HG03460 (cell line): ENCODE measurements at regions not wholly inside any gene's neighbourhood (a gene's known extent, or its start where the extent isn't known, plus 50 kb on each side); places are given as distances from the start of the nearest gene placed in this dataset.

Source experiments
- ATAC-seq: cut with Tn5 transposase; IDR thresholded peaks from one replicate; pipeline ENCODE4 v1.9.1; 2021; ENCODE audit not compliant: unreplicated experiment

- no peak for ATAC-seq
Measured at GRCh38 chrX:69279234-69279633, 114.0 kb upstream of the PJA1 start.

- ATAC-seq, result no peak
Measured at GRCh38 chrX:69278031-69278687, 112.9 kb upstream of the PJA1 start.

- no peak for ATAC-seq
Measured at GRCh38 chrX:69277369-69277990, 112.2 kb upstream of the PJA1 start.

DNA sequence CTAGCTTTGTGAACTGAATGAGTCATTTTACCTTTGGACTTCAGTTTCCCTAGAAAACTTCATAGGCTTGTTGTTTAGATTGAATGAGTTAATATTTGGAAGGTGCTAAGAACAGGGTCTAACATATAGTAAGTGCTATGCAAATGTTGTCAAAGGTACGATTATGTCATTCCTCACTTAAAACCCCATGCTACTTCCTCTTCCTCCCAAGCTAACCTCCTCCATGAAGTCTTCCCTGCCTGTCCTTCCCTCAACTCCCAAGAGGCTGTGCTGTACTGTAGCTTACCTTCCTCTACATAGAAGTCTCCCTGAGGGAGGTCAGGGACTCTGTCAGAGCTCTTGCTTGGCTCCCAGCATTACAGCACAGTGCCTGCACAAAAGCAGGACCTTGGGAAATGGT lies 103.4 kb upstream of the PJA1 start:
- ATAC-seq, result no peak

- ATAC-seq, result no peak
Measured at GRCh38 chrX:69264158-69264581, 98.9 kb upstream of the PJA1 start.

- ATAC-seq, result no peak
Measured at GRCh38 chrX:69263251-69263820, 98.1 kb upstream of the PJA1 start.

GRCh38 chrX:69262036-69262936 lies 97.0 kb upstream of the PJA1 start:
- ATAC-seq, result no peak

DNA sequence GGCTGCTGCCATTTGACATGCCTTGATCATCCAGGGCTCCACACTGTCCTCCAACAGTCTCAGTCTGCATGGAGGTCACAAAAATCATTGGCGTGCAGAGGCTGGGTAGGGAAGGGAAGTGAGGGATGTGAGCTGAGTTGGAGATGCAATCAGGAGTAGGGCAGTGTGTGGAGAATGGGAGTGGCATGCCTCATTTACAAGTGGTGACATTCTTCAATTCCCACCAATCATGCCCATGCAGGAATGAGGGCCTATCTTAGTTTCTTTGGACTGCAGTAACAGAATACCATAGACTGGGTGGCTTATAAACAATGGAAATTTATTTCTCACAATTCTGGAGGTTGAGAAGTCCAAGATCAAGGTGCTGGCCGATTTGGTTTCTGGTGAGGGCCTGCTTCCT lies 94.9 kb upstream of the PJA1 start:
- no peak for ATAC-seq

GRCh38 chrX:69258893-69259292 lies 93.6 kb upstream of the PJA1 start:
- ATAC-seq, result no peak

GRCh38 chrX:69257499-69258127 lies 92.4 kb upstream of the PJA1 start:
- ATAC-seq, result no peak

GRCh38 chrX:69256291-69256565 lies 91.0 kb upstream of the PJA1 start:
- ATAC-seq, result no peak

DNA sequence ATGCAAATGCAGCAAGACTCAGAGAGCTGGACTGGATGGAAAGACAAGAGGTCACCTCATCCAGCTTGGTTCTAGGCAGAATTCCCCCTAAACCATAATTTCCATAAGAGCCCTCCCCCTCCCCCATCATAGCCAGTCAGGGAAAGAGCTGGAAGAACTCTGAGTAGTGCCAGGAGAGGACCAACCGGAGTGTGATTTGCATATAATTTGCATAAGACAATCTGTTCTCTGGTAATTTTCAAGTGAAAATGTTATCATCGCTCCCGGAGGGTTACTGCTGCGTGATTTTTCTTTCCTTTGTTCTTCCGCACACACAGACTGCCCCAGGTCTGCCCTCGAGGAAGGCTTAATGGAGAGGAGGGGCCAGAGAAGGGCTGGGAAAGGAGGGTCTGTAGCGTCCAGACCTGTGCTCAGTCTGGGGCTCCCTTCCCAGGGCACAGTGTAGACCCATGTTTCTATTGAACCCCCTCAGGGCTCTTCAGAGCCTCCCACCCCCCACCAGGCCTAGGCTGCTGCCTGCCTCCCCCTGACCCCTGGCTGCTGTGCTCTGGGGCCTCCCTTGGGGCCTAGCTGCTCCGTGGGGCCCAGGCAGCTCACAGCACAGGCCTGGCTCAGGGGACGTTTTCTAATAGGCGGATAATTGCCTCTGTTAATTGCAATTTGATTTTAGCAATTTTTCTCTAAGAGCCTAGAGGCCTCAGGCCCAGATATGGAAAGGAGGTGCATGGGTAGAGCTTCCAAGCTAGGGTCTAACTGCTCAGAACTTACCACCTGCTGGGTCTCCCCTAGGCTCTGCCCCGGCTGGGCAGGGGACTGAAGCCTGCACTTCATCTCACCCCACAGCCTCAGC lies 90.4 kb upstream of the PJA1 start:
- no peak for ATAC-seq

DNA sequence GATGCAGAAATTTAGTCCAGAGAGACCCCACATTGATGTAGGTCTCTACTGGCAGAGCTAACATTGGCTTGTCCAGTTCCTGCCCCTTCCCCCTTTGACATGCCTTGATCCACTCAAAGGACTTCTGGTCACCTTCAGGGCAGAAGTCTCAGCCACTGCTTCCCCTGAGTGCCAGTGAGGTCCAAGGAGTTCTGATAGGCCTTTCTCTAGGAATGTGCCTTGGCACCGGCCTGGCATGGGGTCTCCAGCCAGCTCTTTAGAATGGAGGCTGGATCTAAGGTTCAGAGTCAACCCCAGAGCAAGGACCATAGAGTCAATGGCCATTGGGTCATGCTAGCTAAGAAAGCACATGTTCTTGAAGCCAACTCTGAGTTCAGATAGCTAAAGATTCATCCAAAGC lies 88.6 kb upstream of the PJA1 start:
- no peak for ATAC-seq

DNA sequence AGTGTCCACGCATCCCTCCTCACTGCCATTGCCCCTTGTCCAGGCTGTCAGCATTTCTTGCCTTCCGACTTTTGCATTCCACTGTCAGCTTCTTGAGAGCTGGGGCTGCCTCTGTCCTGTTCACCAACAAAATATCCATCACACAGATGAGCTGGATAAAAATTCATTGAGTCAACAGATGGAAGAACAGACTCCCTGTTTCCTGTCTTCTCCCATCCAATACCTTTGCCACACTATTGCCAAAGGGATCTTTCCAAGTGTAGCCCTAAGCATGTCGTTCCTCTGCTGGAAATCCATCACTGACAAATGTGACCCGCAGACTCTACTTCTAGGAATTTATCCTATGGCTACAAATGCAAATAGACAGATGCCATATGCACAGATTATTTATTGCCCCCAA lies 78.0 kb upstream of the PJA1 start:
- no peak for ATAC-seq

DNA sequence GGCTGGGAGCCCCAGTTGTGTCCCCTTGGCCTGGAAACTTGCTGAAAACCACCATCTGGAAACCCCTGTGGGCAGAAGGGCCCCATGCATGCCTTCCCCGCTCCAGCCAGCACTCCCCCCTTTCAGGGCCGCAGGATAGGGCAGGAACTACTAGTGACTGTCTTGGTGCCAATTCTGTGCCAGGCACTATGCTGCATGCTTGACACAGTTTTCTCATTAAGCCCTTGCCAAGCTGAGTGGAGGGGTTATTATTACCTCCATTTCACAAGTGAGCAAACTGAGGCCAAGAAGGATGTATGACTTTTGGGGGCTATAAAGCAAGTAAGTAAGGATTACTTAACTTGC lies 73.6 kb upstream of the PJA1 start:
- ATAC-seq, result no peak

- ATAC-seq, result no peak
Measured at GRCh38 chrX:69238114-69238886, 73.0 kb upstream of the PJA1 start.

- no peak for ATAC-seq
Measured at GRCh38 chrX:69237236-69237635, 72.0 kb upstream of the PJA1 start.

DNA sequence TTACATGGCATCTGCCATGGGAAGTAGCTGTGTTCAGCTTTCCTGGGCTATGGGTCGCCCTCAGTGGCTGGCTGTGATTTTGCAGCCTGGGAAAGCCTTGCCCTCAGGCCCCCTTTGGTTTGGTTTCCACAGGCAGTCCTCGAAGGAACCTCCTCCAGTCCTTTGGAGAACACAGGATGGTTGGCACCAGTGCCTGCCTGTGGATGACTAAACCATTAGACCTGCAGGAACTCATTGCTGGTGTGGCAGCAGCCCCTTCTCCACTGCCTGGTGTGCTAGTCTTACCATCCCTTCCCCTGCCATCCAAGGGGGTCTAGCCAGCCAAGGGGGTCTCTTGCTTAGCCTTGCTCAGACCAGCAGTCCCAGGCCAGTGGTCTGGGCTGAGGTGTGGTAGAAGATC lies 71.4 kb upstream of the PJA1 start:
- ATAC-seq, result no peak

DNA sequence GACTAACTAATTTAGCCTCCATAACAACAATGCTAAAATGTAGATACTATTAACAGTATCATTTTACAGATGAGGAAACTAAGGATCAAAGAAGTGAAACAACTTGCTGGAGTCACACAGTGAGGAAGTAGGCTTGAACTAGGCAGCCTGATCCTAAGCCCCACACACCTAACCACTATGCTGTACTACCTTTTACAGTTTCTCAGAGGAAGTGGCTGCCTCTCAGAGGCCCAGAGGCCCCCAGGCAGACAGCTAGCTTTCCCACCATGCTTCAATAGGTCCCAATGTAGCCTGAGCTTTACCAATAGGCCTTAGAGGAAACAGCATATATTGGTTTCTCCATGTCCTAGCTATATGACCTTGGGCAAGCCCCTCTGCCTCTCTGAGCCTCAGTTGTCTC lies 69.4 kb upstream of the PJA1 start:
- no peak for ATAC-seq

DNA sequence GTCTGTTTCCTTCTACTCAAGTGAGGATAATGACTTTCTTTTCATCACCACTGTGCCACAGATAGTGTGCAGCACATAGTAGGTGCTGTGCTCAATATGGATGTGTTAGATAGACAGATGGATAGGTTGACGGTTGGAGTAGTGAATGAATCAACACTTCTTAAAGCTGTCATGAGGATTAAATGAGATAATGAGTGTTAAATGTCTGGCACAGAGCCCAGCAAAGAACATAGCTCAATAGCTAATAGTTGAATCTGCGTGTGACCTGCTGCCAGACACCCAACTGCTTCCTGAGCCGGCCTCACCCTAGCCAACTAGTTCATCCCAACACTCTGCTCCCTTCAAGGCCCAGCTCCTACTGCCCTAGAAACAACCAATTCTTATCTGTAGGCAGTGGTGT lies 67.7 kb upstream of the PJA1 start:
- no peak for ATAC-seq
